ENCODE measurements at regions not wholly inside any gene's neighbourhood (a gene's known extent, or its start where the extent isn't known, plus 50 kb on each side); places are given as distances from the start of the nearest gene placed in this dataset.

DNA sequence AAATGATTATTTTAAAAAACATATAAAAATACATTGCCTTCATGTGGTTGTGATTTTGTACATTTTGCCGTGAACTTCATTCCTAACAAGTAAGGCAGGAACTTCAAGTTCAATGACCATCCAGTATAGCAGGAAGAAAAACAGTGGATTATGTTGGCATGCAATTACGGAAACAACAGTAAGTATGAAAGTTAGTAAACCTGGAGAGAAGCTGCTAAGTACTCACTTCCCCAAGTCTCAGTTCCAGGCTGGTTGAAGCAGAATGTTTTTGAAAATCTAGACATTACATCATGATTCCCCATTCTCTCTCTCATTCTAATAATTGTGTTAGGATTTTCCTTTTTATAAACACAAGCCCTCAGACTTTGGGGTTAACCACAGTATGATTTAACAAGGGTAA is 987.1 kb upstream of the KLHL29 start:
- Histone ChIP-seq H3K36me3 (ENCODE audit: control insufficient read depth, insufficient read depth, low read length) (no peaks in the 10 kb centered on the region), H3K27me3 (ENCODE audit: control insufficient read depth, insufficient read depth, low read length) (no peaks in the 10 kb centered on the region), H3K4me3 (ENCODE audit: low read depth, low read length) (no peak overlapping the region)
- DNase-seq (ENCODE audit: low read depth): no peak
- TF ChIP-seq, protein P1, sequence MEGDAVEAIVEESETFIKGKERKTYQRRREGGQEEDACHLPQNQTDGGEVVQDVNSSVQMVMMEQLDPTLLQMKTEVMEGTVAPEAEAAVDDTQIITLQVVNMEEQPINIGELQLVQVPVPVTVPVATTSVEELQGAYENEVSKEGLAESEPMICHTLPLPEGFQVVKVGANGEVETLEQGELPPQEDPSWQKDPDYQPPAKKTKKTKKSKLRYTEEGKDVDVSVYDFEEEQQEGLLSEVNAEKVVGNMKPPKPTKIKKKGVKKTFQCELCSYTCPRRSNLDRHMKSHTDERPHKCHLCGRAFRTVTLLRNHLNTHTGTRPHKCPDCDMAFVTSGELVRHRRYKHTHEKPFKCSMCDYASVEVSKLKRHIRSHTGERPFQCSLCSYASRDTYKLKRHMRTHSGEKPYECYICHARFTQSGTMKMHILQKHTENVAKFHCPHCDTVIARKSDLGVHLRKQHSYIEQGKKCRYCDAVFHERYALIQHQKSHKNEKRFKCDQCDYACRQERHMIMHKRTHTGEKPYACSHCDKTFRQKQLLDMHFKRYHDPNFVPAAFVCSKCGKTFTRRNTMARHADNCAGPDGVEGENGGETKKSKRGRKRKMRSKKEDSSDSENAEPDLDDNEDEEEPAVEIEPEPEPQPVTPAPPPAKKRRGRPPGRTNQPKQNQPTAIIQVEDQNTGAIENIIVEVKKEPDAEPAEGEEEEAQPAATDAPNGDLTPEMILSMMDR (IDR thresholded peaks at IDR 0.05; ENCODE audit: insufficient read depth, low read depth, low read length): no peak
- POLR2A ChIA-PET: no interaction called here
- CTCF ChIA-PET: no interaction called here

DNA sequence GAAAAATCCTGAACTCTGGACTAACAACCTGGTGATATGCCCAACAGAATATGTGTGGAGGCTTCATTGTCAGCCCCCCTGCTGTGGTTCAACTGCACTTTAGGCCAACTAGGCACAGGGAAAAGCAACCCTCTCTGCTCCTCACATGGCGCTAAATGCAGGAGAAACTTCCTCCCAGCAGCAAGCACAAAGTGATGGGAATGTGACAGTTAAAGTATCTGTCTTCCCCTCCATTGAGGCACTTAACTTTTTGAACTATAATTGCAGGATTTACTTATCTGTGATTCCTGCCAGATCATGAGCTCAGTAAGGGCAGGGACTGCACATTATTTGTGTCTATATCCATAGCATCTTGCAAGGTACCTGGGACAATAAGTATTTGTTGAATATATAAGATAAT is 981.2 kb upstream of the KLHL29 start:
- TF ChIP-seq, protein P1 (IDR thresholded peaks at IDR 0.05; ENCODE audit: insufficient read depth, low read depth, low read length): no peak
- ChIA-PET POLR2A (no interaction called here), CTCF (no interaction called here)
- H3K27me3 ChIP-seq (ENCODE audit: control insufficient read depth, insufficient read depth, low read length): no peaks in the 10 kb centered on the region
- no peak overlapping the region for H3K4me3 ChIP-seq (ENCODE audit: low read depth, low read length)
- no peaks in the 10 kb centered on the region for H3K36me3 ChIP-seq (ENCODE audit: control insufficient read depth, insufficient read depth, low read length)
- DNase-seq (ENCODE audit: low read depth): no peak

DNA sequence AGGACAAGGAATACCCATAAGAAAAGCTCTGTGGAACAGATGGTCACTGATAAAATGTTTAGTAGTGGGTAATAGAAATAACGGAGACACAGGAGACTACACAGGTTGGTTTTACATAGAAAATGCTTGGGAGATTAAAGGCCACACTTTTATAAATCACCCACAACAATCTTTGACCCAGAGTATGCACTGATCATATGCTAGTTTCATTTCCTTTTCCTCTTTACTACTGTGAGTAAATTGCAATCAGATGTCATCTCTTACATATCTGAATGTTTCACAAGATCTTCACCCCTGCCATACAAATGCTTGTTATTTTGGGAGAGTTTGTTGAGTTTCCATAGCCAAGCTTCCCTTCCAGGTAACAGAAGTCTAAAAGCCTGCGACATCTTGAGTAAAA is 978.4 kb upstream of the KLHL29 start:
- Histone ChIP-seq H3K27me3 (ENCODE audit: control insufficient read depth, insufficient read depth, low read length) (no peaks in the 10 kb centered on the region), H3K4me3 (ENCODE audit: low read depth, low read length) (no peak overlapping the region), H3K36me3 (ENCODE audit: control insufficient read depth, insufficient read depth, low read length) (no peaks in the 10 kb centered on the region)
- CTCF ChIA-PET: no interaction called here
- DNase-seq (ENCODE audit: low read depth): no peak
- POLR2A ChIA-PET: no interaction called here
- TF ChIP-seq, protein P1 (IDR thresholded peaks at IDR 0.05; ENCODE audit: insufficient read depth, low read depth, low read length): no peak

DNA sequence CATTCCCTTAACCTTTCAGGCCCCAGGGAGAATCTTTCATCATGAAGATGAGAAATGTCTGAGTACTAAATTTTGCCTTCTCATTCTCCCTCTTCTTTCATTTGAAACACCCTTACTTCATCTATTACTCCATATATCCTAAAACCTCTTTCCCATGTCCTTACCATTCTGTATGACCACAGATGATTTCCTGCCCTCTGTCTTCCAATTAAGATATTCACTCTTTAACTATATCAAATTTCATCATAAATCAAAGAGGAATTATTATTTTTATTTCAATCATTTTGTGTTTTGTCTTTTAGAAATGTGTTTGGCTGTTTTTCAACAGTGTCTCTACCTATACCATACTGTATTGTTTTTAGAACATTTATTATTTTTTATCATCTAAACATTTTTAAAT is 964.9 kb upstream of the KLHL29 start:
- Histone ChIP-seq H3K4me3 (ENCODE audit: low read depth, low read length) (no peak overlapping the region), H3K36me3 (ENCODE audit: control insufficient read depth, insufficient read depth, low read length) (no peaks in the 10 kb centered on the region), H3K27me3 (ENCODE audit: control insufficient read depth, insufficient read depth, low read length) (no peaks in the 10 kb centered on the region)
- POLR2A ChIA-PET: no interaction called here
- DNase-seq (ENCODE audit: low read depth): no peak
- TF ChIP-seq, protein P1 (IDR thresholded peaks at IDR 0.05; ENCODE audit: insufficient read depth, low read depth, low read length): no peak
- CTCF ChIA-PET: no interaction called here

DNA sequence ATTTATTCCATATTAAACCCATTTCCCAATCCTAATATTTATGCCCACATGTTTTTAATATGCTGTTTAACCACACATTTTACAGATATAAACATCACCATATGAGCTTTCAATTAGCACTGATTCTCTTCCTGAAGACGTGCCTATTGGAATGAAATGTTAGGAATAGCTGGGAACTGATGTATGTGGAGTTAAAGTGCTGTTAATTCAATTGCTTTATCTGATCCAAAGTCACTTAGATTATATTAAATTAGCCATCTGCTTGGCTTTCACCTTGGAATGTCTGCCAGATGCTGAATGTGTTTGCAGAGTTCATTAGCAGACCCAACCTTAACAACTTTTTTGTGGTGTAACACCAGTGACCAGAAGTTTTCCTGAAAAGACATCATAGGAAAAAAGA is 942.9 kb upstream of the KLHL29 start:
- Histone ChIP-seq H3K36me3 (ENCODE audit: control insufficient read depth, insufficient read depth, low read length) (no peaks in the 10 kb centered on the region), H3K4me3 (ENCODE audit: low read depth, low read length) (no peak overlapping the region), H3K27me3 (ENCODE audit: control insufficient read depth, insufficient read depth, low read length) (no peaks in the 10 kb centered on the region)
- POLR2A ChIA-PET: no interaction called here
- no peak for DNase-seq (ENCODE audit: low read depth)
- TF ChIP-seq, protein P1 (IDR thresholded peaks at IDR 0.05; ENCODE audit: insufficient read depth, low read depth, low read length): no peak
- CTCF ChIA-PET: no interaction called here

All from BJ (cell line).